ENCODE measurements at regions not wholly inside any gene's neighbourhood (a gene's known extent, or its start where the extent isn't known, plus 50 kb on each side); places are given as distances from the start of the nearest gene placed in this dataset.
"Not testable (repeated sequence)": the region's sequence is repeated elsewhere in the genome, so short reads cannot be mapped to it uniquely, and the experiment has no call there.

GRCh38 chr6:8943073-8943472, 507.7 kb upstream of the SLC35B3 start:
- Mint-ChIP-seq H3K36me3 (ENCODE audit: low read depth) (no peaks in the 10 kb centered on the region), H3K27ac (no peak overlapping the region), H3K9me3 (no peaks in the 10 kb centered on the region), H3K27me3 (ENCODE audit: insufficient read depth) (peaks cover 4% of the 10 kb centered on the region), H3K4me1 (ENCODE audit: low read depth) (no peaks in the 10 kb centered on the region), H3K4me3 (no peak overlapping the region)
- no peak for DNase-seq (ENCODE audit: low spot score)
- intact Hi-C loops (cut with micrococcal nuclease): no loop called here

- Mint-ChIP-seq H3K4me3 (no peak overlapping the region), H3K9me3 (no peaks in the 10 kb centered on the region), H3K27ac (no peak overlapping the region), H3K36me3 (ENCODE audit: low read depth) (no peaks in the 10 kb centered on the region), H3K4me1 (ENCODE audit: low read depth) (no peaks in the 10 kb centered on the region), H3K27me3 (ENCODE audit: insufficient read depth) (peaks cover 4% of the 10 kb centered on the region)
- intact Hi-C loops (cut with micrococcal nuclease): no loop called here
- DNase-seq (ENCODE audit: low spot score): no peak
These were observed 506.2 kb upstream of the SLC35B3 start for GRCh38 chr6:8941577-8941976.

- intact Hi-C loops (cut with micrococcal nuclease): no loop called here
- Mint-ChIP-seq H3K27ac (no peak overlapping the region), H3K4me1 (ENCODE audit: low read depth) (no peaks in the 10 kb centered on the region), H3K4me3 (no peak overlapping the region), H3K36me3 (ENCODE audit: low read depth) (no peaks in the 10 kb centered on the region), H3K9me3 (no peaks in the 10 kb centered on the region), H3K27me3 (ENCODE audit: insufficient read depth) (peaks cover 4% of the 10 kb centered on the region)
- DNase-seq (ENCODE audit: low spot score): no peak
These were observed 505.0 kb upstream of the SLC35B3 start for GRCh38 chr6:8940356-8940755.

- no peaks in the 10 kb centered on the region for H3K4me1 Mint-ChIP-seq (ENCODE audit: low read depth)
- DNase-seq (ENCODE audit: low spot score): no peak
- no peak overlapping the region for H3K4me3 Mint-ChIP-seq
- H3K27me3 Mint-ChIP-seq (ENCODE audit: insufficient read depth): peaks cover 4% of the 10 kb centered on the region
- no peaks in the 10 kb centered on the region for H3K9me3 Mint-ChIP-seq
- intact Hi-C loops (cut with micrococcal nuclease): no loop called here
- H3K36me3 Mint-ChIP-seq (ENCODE audit: low read depth): no peaks in the 10 kb centered on the region
- H3K27ac Mint-ChIP-seq: no peak overlapping the region
These were observed 504.3 kb upstream of the SLC35B3 start for GRCh38 chr6:8939615-8940014.

- Mint-ChIP-seq H3K36me3 (ENCODE audit: low read depth) (no peaks in the 10 kb centered on the region), H3K27me3 (ENCODE audit: insufficient read depth) (peaks cover 3% of the 10 kb centered on the region), H3K4me3 (no peak overlapping the region), H3K4me1 (ENCODE audit: low read depth) (no peaks in the 10 kb centered on the region), H3K9me3 (no peaks in the 10 kb centered on the region), H3K27ac (no peak overlapping the region)
- intact Hi-C loops (cut with micrococcal nuclease): no loop called here
- DNase-seq (ENCODE audit: low spot score): no peak
These were observed 499.0 kb upstream of the SLC35B3 start for GRCh38 chr6:8934318-8934717.

- intact Hi-C loops (cut with micrococcal nuclease): no loop called here
- Mint-ChIP-seq H3K9me3 (no peaks in the 10 kb centered on the region), H3K27me3 (ENCODE audit: insufficient read depth) (peaks cover 3% of the 10 kb centered on the region), H3K27ac (no peak overlapping the region), H3K4me3 (no peak overlapping the region), H3K4me1 (ENCODE audit: low read depth) (no peaks in the 10 kb centered on the region), H3K36me3 (ENCODE audit: low read depth) (no peaks in the 10 kb centered on the region)
- no peak for DNase-seq (ENCODE audit: low spot score)
These were observed 494.7 kb upstream of the SLC35B3 start for GRCh38 chr6:8930009-8930408.

- H3K4me1 Mint-ChIP-seq (ENCODE audit: low read depth); H3K27ac Mint-ChIP-seq; intact Hi-C loops (cut with micrococcal nuclease): not testable (repeated sequence)
These were observed 484.9 kb upstream of the SLC35B3 start for GRCh38 chr6:8920244-8920643.

GRCh38 chr6:8918196-8918595, 482.9 kb upstream of the SLC35B3 start:
- no peaks in the 10 kb centered on the region for H3K36me3 Mint-ChIP-seq (ENCODE audit: low read depth)
- no peak overlapping the region for H3K4me3 Mint-ChIP-seq
- intact Hi-C loops (cut with micrococcal nuclease): no loop called here
- H3K27ac Mint-ChIP-seq: no peak overlapping the region
- no peaks in the 10 kb centered on the region for H3K4me1 Mint-ChIP-seq (ENCODE audit: low read depth)
- H3K9me3 Mint-ChIP-seq: peaks cover 5% of the 10 kb centered on the region
- no peak for DNase-seq (ENCODE audit: low spot score)
- H3K27me3 Mint-ChIP-seq (ENCODE audit: insufficient read depth): no peaks in the 10 kb centered on the region

More at GRCh38 chr6:8920244-8920643, 484.9 kb upstream of the SLC35B3 start:
- not testable (repeated sequence) for H3K27me3 Mint-ChIP-seq (ENCODE audit: insufficient read depth); H3K36me3 Mint-ChIP-seq (ENCODE audit: low read depth); DNase-seq (ENCODE audit: low spot score); H3K9me3 Mint-ChIP-seq; H3K4me3 Mint-ChIP-seq

GRCh38 chr6:8914700-8915099, 479.4 kb upstream of the SLC35B3 start:
- no peak for DNase-seq (ENCODE audit: low spot score)
- no peaks in the 10 kb centered on the region for H3K36me3 Mint-ChIP-seq (ENCODE audit: low read depth)
- peaks cover 7% of the 10 kb centered on the region for H3K9me3 Mint-ChIP-seq
- no peak overlapping the region for H3K4me3 Mint-ChIP-seq
- intact Hi-C loops (cut with micrococcal nuclease): no loop called here
- H3K4me1 Mint-ChIP-seq (ENCODE audit: low read depth): no peaks in the 10 kb centered on the region
- H3K27ac Mint-ChIP-seq: no peak overlapping the region
- no peaks in the 10 kb centered on the region for H3K27me3 Mint-ChIP-seq (ENCODE audit: insufficient read depth)

GRCh38 chr6:8908638-8909037, 473.3 kb upstream of the SLC35B3 start:
- H3K27me3 Mint-ChIP-seq (ENCODE audit: insufficient read depth): no peaks in the 10 kb centered on the region
- intact Hi-C loops (cut with micrococcal nuclease): no loop called here
- DNase-seq (ENCODE audit: low spot score): no peak
- no peak overlapping the region for H3K4me3 Mint-ChIP-seq
- peaks cover 4% of the 10 kb centered on the region for H3K9me3 Mint-ChIP-seq
- H3K4me1 Mint-ChIP-seq (ENCODE audit: low read depth): no peaks in the 10 kb centered on the region
- no peaks in the 10 kb centered on the region for H3K36me3 Mint-ChIP-seq (ENCODE audit: low read depth)
- no peak overlapping the region for H3K27ac Mint-ChIP-seq

GRCh38 chr6:8906699-8907098, 471.4 kb upstream of the SLC35B3 start:
- Mint-ChIP-seq H3K4me3 (no peak overlapping the region), H3K27me3 (ENCODE audit: insufficient read depth) (no peaks in the 10 kb centered on the region), H3K9me3 (no peaks in the 10 kb centered on the region), H3K4me1 (ENCODE audit: low read depth) (no peaks in the 10 kb centered on the region), H3K36me3 (ENCODE audit: low read depth) (no peaks in the 10 kb centered on the region), H3K27ac (no peak overlapping the region)
- DNase-seq (ENCODE audit: low spot score): no peak
- intact Hi-C loops (cut with micrococcal nuclease): no loop called here

GRCh38 chr6:8905757-8906156, 470.4 kb upstream of the SLC35B3 start:
- no peaks in the 10 kb centered on the region for H3K36me3 Mint-ChIP-seq (ENCODE audit: low read depth)
- no peak overlapping the region for H3K4me3 Mint-ChIP-seq
- no peaks in the 10 kb centered on the region for H3K9me3 Mint-ChIP-seq
- H3K27ac Mint-ChIP-seq: no peak overlapping the region
- no peaks in the 10 kb centered on the region for H3K4me1 Mint-ChIP-seq (ENCODE audit: low read depth)
- intact Hi-C loops (cut with micrococcal nuclease): no loop called here
- DNase-seq (ENCODE audit: low spot score): no peak
- no peaks in the 10 kb centered on the region for H3K27me3 Mint-ChIP-seq (ENCODE audit: insufficient read depth)

- DNase-seq (ENCODE audit: low spot score): no peak
- no peaks in the 10 kb centered on the region for H3K9me3 Mint-ChIP-seq
- no peak overlapping the region for H3K4me3 Mint-ChIP-seq
- H3K27me3 Mint-ChIP-seq (ENCODE audit: insufficient read depth): no peaks in the 10 kb centered on the region
- no peaks in the 10 kb centered on the region for H3K4me1 Mint-ChIP-seq (ENCODE audit: low read depth)
- intact Hi-C loops (cut with micrococcal nuclease): no loop called here
- no peaks in the 10 kb centered on the region for H3K36me3 Mint-ChIP-seq (ENCODE audit: low read depth)
- no peak overlapping the region for H3K27ac Mint-ChIP-seq
These were observed 469.4 kb upstream of the SLC35B3 start for GRCh38 chr6:8904754-8905153.

- Mint-ChIP-seq H3K36me3 (ENCODE audit: low read depth) (no peaks in the 10 kb centered on the region), H3K27me3 (ENCODE audit: insufficient read depth) (no peaks in the 10 kb centered on the region), H3K27ac (no peak overlapping the region), H3K4me1 (ENCODE audit: low read depth) (no peaks in the 10 kb centered on the region), H3K9me3 (no peaks in the 10 kb centered on the region), H3K4me3 (no peak overlapping the region)
- intact Hi-C loops (cut with micrococcal nuclease): no loop called here
- DNase-seq (ENCODE audit: low spot score): no peak
These were observed 464.7 kb upstream of the SLC35B3 start for GRCh38 chr6:8900056-8900455.
